ENCODE measurements at regions not wholly inside any gene's neighbourhood (a gene's known extent, or its start where the extent isn't known, plus 50 kb on each side); places are given as distances from the start of the nearest gene placed in this dataset.

DNA sequence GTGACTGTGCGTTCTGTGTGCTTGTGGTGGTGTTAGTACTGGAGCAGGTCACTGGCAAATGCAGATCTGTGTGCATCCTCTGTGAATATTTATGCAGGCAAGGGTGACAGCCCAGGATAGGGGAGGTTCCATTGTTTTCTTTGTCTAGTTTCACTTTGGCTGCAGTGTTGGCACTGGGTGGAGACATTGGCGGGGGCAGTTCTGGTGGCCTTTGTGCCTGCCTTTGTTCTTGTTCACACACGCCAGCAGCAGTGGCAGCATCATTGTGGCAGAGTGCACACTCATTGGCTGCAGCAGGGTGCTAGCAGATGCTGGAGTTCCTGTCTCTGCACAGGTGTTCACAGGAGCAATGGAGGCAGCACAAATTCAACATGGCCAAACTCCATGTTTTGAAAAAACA, 495.3 kb downstream of the UBE2NL start:
- H3K4me1 ChIP-seq: no peaks in the 10 kb centered on the region
- no peak overlapping the region for H3K4me3 ChIP-seq
- no peak overlapping the region for H3K27ac ChIP-seq
- 84 to 87% methylated on average over 3 of the region's 3 CpGs for WGBS, 2 donors
- intact Hi-C loops (cut with DNase I): no loop called here
- DNase-seq: no peak
- TF ChIP-seq EP300 (IDR thresholded peaks at IDR 0.05) (no peak), POLR2A (IDR thresholded peaks at IDR 0.05) (no peak), POLR2AphosphoS5 (IDR thresholded peaks at IDR 0.05) (no peak)
- TF ChIP-seq, protein P1, sequence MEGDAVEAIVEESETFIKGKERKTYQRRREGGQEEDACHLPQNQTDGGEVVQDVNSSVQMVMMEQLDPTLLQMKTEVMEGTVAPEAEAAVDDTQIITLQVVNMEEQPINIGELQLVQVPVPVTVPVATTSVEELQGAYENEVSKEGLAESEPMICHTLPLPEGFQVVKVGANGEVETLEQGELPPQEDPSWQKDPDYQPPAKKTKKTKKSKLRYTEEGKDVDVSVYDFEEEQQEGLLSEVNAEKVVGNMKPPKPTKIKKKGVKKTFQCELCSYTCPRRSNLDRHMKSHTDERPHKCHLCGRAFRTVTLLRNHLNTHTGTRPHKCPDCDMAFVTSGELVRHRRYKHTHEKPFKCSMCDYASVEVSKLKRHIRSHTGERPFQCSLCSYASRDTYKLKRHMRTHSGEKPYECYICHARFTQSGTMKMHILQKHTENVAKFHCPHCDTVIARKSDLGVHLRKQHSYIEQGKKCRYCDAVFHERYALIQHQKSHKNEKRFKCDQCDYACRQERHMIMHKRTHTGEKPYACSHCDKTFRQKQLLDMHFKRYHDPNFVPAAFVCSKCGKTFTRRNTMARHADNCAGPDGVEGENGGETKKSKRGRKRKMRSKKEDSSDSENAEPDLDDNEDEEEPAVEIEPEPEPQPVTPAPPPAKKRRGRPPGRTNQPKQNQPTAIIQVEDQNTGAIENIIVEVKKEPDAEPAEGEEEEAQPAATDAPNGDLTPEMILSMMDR (IDR thresholded peaks at IDR 0.05): no peak
- no peaks in the 10 kb centered on the region for H3K36me3 ChIP-seq
- no peaks in the 10 kb centered on the region for H3K27me3 ChIP-seq
- no peaks in the 10 kb centered on the region for H3K9me3 ChIP-seq

DNA sequence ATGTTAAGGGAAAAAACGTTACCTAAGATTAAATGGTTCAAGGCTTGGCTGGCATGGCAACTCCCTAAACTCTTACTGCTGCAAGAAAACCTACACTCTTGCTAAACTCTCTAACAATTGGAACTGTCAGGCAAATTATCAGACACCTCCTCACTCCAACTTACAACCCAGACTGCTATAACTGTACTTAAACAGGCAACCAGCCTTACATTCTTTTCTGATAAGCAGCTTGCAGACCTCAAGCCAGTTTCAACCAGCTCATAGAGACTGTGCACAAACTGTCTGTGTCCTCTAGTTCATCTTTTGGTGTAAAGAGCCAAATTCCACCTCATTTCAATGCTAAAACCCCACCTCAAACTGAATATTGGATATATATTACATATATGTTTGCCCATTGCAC, 504.9 kb downstream of the UBE2NL start:
- intact Hi-C loops (cut with DNase I): no loop called here
- TF ChIP-seq POLR2AphosphoS5 (IDR thresholded peaks at IDR 0.05) (no peak), EP300 (IDR thresholded peaks at IDR 0.05) (no peak), POLR2A (IDR thresholded peaks at IDR 0.05) (no peak)
- TF ChIP-seq, protein P1 (IDR thresholded peaks at IDR 0.05): no peak
- H3K27me3 ChIP-seq: no peaks in the 10 kb centered on the region

More for the DNA sequence above, 504.9 kb downstream of the UBE2NL start:
- WGBS, 2 donors: 53 to 79% methylated on average over 1 of the region's 1 CpG
- Histone ChIP-seq H3K4me1 (no peaks in the 10 kb centered on the region), H3K27ac (no peak overlapping the region), H3K4me3 (no peak overlapping the region), H3K9me3 (no peaks in the 10 kb centered on the region), H3K36me3 (no peaks in the 10 kb centered on the region)
- DNase-seq: no peak

Small RNAs in the stretch of these regions (small RNA-seq; reads per million reads assigned to genes)
- gene AC234064.1: 0 reads per million in 3 donors
